ENCODE measurements at regions not wholly inside any gene's neighbourhood (a gene's known extent, or its start where the extent isn't known, plus 50 kb on each side); places are given as distances from the start of the nearest gene placed in this dataset.

GRCh38 chr1:219337588-219337987 is 163.9 kb downstream of the LYPLAL1 start:
- Histone ChIP-seq H3K36me3 (ENCODE audit: control insufficient read depth in 2 of 4, insufficient read depth in 4 of 4, low read length in 3 of 4) (no peaks in the 10 kb centered on the region), H2AK5ac (ENCODE audit: low read depth, low read length) (no peak overlapping the region), H3K4me2 (ENCODE audit: insufficient read depth in 1 of 2, low read depth in 2 of 2, low read length in 2 of 2) (no peak overlapping the region), H3K79me1 (ENCODE audit: low read depth, low read length) (no peaks in the 10 kb centered on the region), H3K4me1 (replicated peaks in 1 of 4; ENCODE audit: control insufficient read depth in 3 of 4, insufficient read depth in 4 of 4, low read length in 3 of 4) (no peaks in the 10 kb centered on the region), H4K91ac (replicated peaks; ENCODE audit: insufficient read length, low read length) (no peak overlapping the region), H3K56ac (replicated peaks; ENCODE audit: insufficient read length, low read depth, low read length) (no peak overlapping the region), H2BK15ac (ENCODE audit: low read length) (no peak overlapping the region), H3K79me2 (ENCODE audit: control insufficient read depth in 1 of 2, insufficient read depth in 2 of 2, low read length in 2 of 2) (no peaks in the 10 kb centered on the region), H2BK5ac (ENCODE audit: low read depth, low read length) (no peak overlapping the region), H2BK120ac (replicated peaks; ENCODE audit: low read depth, low read length) (no peak overlapping the region), H3K23me2 (ENCODE audit: low read depth, low read length) (no peaks in the 10 kb centered on the region), H3K27me3 (replicated peaks in 1 of 4; ENCODE audit: control insufficient read depth in 3 of 4, extremely low read depth in 1 of 4, insufficient read depth in 3 of 4, low read length in 3 of 4) (no peaks in the 10 kb centered on the region), H4K8ac (ENCODE audit: extremely low read depth, insufficient read depth, low read length) (no peak overlapping the region), H3K14ac (ENCODE audit: insufficient read length) (no peak overlapping the region), H2BK20ac (ENCODE audit: low read length) (no peak overlapping the region), H2BK12ac (ENCODE audit: low read depth, low read length) (no peak overlapping the region), H3K23ac (ENCODE audit: insufficient read length) (no peak overlapping the region), H3K4me3 (ENCODE audit: extremely low read depth in 1 of 4, insufficient read depth in 2 of 4, low read depth in 3 of 4, low read length in 4 of 4) (no peak overlapping the region), H3K9ac (replicated peaks in 1 of 4; ENCODE audit: extremely low read depth in 1 of 4, low read depth in 3 of 4, low read length in 3 of 4) (no peak overlapping the region), H4K20me1 (replicated peaks in 1 of 2; ENCODE audit: control insufficient read depth in 1 of 2, insufficient read depth in 2 of 2, low read length in 2 of 2) (no peaks in the 10 kb centered on the region), H3K18ac (ENCODE audit: extremely low read depth, low read length) (no peak overlapping the region), H4K5ac (ENCODE audit: insufficient read length, low read depth, low read length) (no peak overlapping the region), H3K27ac (ENCODE audit: low read depth, low read length) (no peak overlapping the region), H3K4ac (replicated peaks; ENCODE audit: insufficient read length, low read depth, low read length) (no peak overlapping the region), H3K9me3 (ENCODE audit: insufficient read depth in 2 of 2, low read depth in 1 of 2, low read length in 1 of 2) (no peaks in the 10 kb centered on the region), H2AFZ (ENCODE audit: low read length) (no peak overlapping the region)
- DNase-seq (ENCODE audit: low read depth in 1 of 2, low spot score in 2 of 2) (no peak), FAIRE-seq (no peak)
- POLR2A ChIA-PET (ENCODE audit: partially characterized antibody), result no interaction called here
- no peak for TF ChIP-seq SUZ12 (IDR thresholded peaks at IDR 0.05; ENCODE audit: low read length)
- no peak for TF ChIP-seq KDM5A (IDR thresholded peaks at IDR 0.05; ENCODE audit: low read length)
- TF ChIP-seq SP1 (IDR thresholded peaks at IDR 0.05; ENCODE audit: low read depth, low read length), result no peak
- no peak for TF ChIP-seq GTF2F1 (IDR thresholded peaks at IDR 0.05; ENCODE audit: borderline replicate concordance, low read depth, low read length)
- no peak for TF ChIP-seq NRF1 (IDR thresholded peaks at IDR 0.05; ENCODE audit: low read depth, low read length)
- no peak for TF ChIP-seq SRF (IDR thresholded peaks at IDR 0.05; ENCODE audit: low read depth, low read length)
- TF ChIP-seq USF2 (IDR thresholded peaks at IDR 0.05; ENCODE audit: low read length), result no peak
- no peak for TF ChIP-seq CHD2 (IDR thresholded peaks at IDR 0.05; ENCODE audit: low read length)
- no peak for TF ChIP-seq HDAC6 (IDR thresholded peaks at IDR 0.05; ENCODE audit: low read depth, low read length)
- TF ChIP-seq RBBP5 (IDR thresholded peaks at IDR 0.05; ENCODE audit: borderline replicate concordance, low read depth, low read length), result no peak
- TF ChIP-seq TCF12 (IDR thresholded peaks at IDR 0.05; ENCODE audit: low read depth, low read length), result no peak
- TF ChIP-seq NANOG (IDR thresholded peaks at IDR 0.05; ENCODE audit: insufficient read depth, low read depth, low read length, poor library complexity, severe bottlenecking), result no peak
- TF ChIP-seq FOSL1 (IDR thresholded peaks at IDR 0.05; ENCODE audit: insufficient read depth, low read depth, low read length), result no peak
- TF ChIP-seq EZH2 (IDR thresholded peaks at IDR 0.05; ENCODE audit: low read depth, low read length, severe bottlenecking), result no peak
- WGBS, 2 experiments (ENCODE audit: extremely low coverage in 1 of 2, insufficient coverage in 1 of 2, insufficient read length in 1 of 2, insufficient replicate concordance in 2 of 2, low coverage in 1 of 2, low lambda C conversion rate in 2 of 2, missing lambda C conversion rate in 1 of 2), result 77% methylated on average over 1 of the region's 1 CpG; no CpG with 5 or more reads in 1 of the 2 experiments
- CTCF ChIA-PET (ENCODE audit: partially characterized antibody), result interaction anchor here (0.6 to 0.7 kb wide), 2 partner anchors 47 to 48 kb away, joined by 3 to 4 read pairs; no protein-coding TSS in a partner anchor
